Endothelial cell of umbilical vein (primary cell): ENCODE measurements at regions not wholly inside any gene's neighbourhood (a gene's known extent, or its start where the extent isn't known, plus 50 kb on each side); places are given as distances from the start of the nearest gene placed in this dataset.

Experiments used
- BruUV-seq: library from RNA; stranded (reverse); fragments of 400-500 nt; replicated peaks from 2 replicates; lab custom pipeline; 2021; lab: Mats Ljungman, UMichigan
- CTCF ChIA-PET: fragments of 300-600, 350-600 bp; sonication (Branson Sonifier 250); formaldehyde crosslinking; loops from one replicate; lab custom pipeline; 2021; ENCODE audit warnings: antibody characterized with exemption, inconsistent platforms; lab: Charles Lee
- POLR2A ChIA-PET: fragments of 300-600, 350-600 bp; sonication (Branson Sonifier 250); formaldehyde crosslinking; loops from one replicate; lab custom pipeline; 2021; ENCODE audit warnings: antibody characterized with exemption, inconsistent platforms; lab: Charles Lee
- DNase-seq: peaks from one replicate; pipeline ENCODE4 v3.0.0-alpha.2; 2011; ENCODE audit warnings: low read depth, low spot score
- FAIRE-seq: peaks from 2 replicates; lab custom pipeline; 2011; peaks lifted over from hg19 to GRCh38; lab: Jason Lieb, UNC
- H2AFZ ChIP-seq: 2 replicates; pipeline ENCODE4 v1.6.0; 2012; ENCODE audit warnings: low read depth, low read length, control low read depth, inconsistent platforms
- H3K27ac ChIP-seq: 2 replicates; pipeline ENCODE4 v1.5.1; 2011; ENCODE audit warnings: low read depth, mild to moderate bottlenecking, control low read depth, low read length, moderate library complexity; ENCODE audit not compliant: insufficient read depth
- H3K27me3 ChIP-seq, 2 experiments: 2 replicates each; pipeline versions ENCODE4 v1.6.0 to v1.6.1; 2011; ENCODE audit warnings: low read length in 2 of 2, mixed read lengths in 1 of 2; ENCODE audit not compliant: control insufficient read depth in 2 of 2, insufficient read depth in 2 of 2
- H3K36me3 ChIP-seq, 2 experiments: 2 replicates in 1 of 2; 3 replicates in 1 of 2; pipeline ENCODE4 v1.5.1; 2011; ENCODE audit warnings: low read length in 2 of 2, mild to moderate bottlenecking in 1 of 2, moderate library complexity in 1 of 2; ENCODE audit not compliant: control insufficient read depth in 2 of 2, insufficient read depth in 2 of 2; ENCODE audit errors: extremely low read depth in 1 of 2
- H3K4me1 ChIP-seq: 3 replicates; pipeline ENCODE4 v1.5.1; 2011; ENCODE audit warnings: mild to moderate bottlenecking, low read length; ENCODE audit not compliant: control insufficient read depth, insufficient read depth; ENCODE audit errors: extremely low read depth
- H3K4me2 ChIP-seq: 2 replicates; pipeline ENCODE4 v1.6.1; 2011; ENCODE audit warnings: low read length, control low read depth, mixed read lengths; ENCODE audit not compliant: insufficient read depth
- H3K4me3 ChIP-seq, 3 experiments: fragments of 200-600 bp in 1 of 3; sonication (generic), shearing (Covaris generic) in 1 of 3; replicated peaks in 1 of 3; 2 replicates each; pipeline ENCODE4 v1.5.1; 2011 to 2016; ENCODE audit warnings: control low read depth in 3 of 3, low read length in 3 of 3, mild to moderate bottlenecking in 2 of 3, inconsistent platforms in 1 of 3, low read depth in 1 of 3, moderate library complexity in 1 of 3; ENCODE audit not compliant: insufficient read depth in 1 of 3
- H3K79me2 ChIP-seq: 2 replicates; pipeline ENCODE4 v1.6.0; 2012; ENCODE audit warnings: low read length, inconsistent platforms; ENCODE audit not compliant: control insufficient read depth, insufficient read depth
- H3K9ac ChIP-seq: replicated peaks from 2 replicates; pipeline ENCODE3; 2011; ENCODE audit warnings: low read length, control low read depth; ENCODE audit not compliant: insufficient read depth; ENCODE audit errors: extremely low read depth
- H3K9me1 ChIP-seq: replicated peaks from 3 replicates; pipeline ENCODE4 v1.6.0; 2011; ENCODE audit warnings: mild to moderate bottlenecking, low read length; ENCODE audit not compliant: control insufficient read depth, insufficient read depth; ENCODE audit errors: extremely low read depth
- H3K9me3 ChIP-seq: replicated peaks from 2 replicates; pipeline ENCODE4 v1.5.1; 2012; ENCODE audit warnings: low read length, inconsistent platforms; ENCODE audit not compliant: control insufficient read depth, insufficient read depth
- H4K20me1 ChIP-seq: replicated peaks from 2 replicates; pipeline ENCODE3; 2011; ENCODE audit warnings: mild to moderate bottlenecking, low read length; ENCODE audit not compliant: control insufficient read depth, insufficient read depth; ENCODE audit errors: extremely low read depth
- EZH2 ChIP-seq: IDR thresholded peaks from 2 replicates; pipeline ENCODE4 v1.6.1; 2012; ENCODE audit warnings: borderline replicate concordance, low read depth, mild to moderate bottlenecking, moderate library complexity, low read length, inconsistent platforms; ENCODE audit not compliant: severe bottlenecking
- FOS ChIP-seq: IDR thresholded peaks from 2 replicates; pipeline ENCODE4 v1.6.1; 2011; ENCODE audit warnings: mild to moderate bottlenecking, low read length, moderate library complexity, borderline replicate concordance; ENCODE audit not compliant: insufficient read depth
- GATA2 ChIP-seq: IDR thresholded peaks from 2 replicates; pipeline ENCODE4 v1.7.0; 2011; ENCODE audit warnings: low read depth, mild to moderate bottlenecking, moderate library complexity, mixed read lengths, low read length; ENCODE audit not compliant: insufficient read length, insufficient read depth
- JUN ChIP-seq: IDR thresholded peaks from 2 replicates; pipeline ENCODE4 v1.6.1; 2011; ENCODE audit warnings: borderline replicate concordance, low read depth; ENCODE audit not compliant: insufficient read length, insufficient read depth
- MAX ChIP-seq: IDR thresholded peaks from 2 replicates; pipeline ENCODE4 v1.6.1; 2011; ENCODE audit not compliant: insufficient read depth, insufficient read length
- MYC ChIP-seq: IDR thresholded peaks from one replicate; pipeline ENCODE4 v1.6.1; 2011; ENCODE audit warnings: mild to moderate bottlenecking, low read depth, low read length
- POLR2A ChIP-seq: IDR thresholded peaks from 2 replicates; pipeline ENCODE4 v1.6.1; 2012; ENCODE audit warnings: low read depth, mild to moderate bottlenecking, control low read depth, low read length
- POLR2AphosphoS5 ChIP-seq: IDR thresholded peaks from 2 replicates; pipeline ENCODE4 v1.6.1; 2012; ENCODE audit warnings: low read depth, mild to moderate bottlenecking, control low read depth, low read length, moderate library complexity; ENCODE audit not compliant: insufficient read depth
- dilution Hi-C: fragments of 300-500 bp; cut with MboI; formaldehyde crosslinking; loops from one replicate; pipeline ENCODE4 v1.15.0; 2019; ENCODE audit warnings: low sequenced_read_pairs; ENCODE audit not compliant: extremely low pct_ligation_motif_present
- intact Hi-C: fragments of 100-400 bp; cut with micrococcal nuclease; formaldehyde crosslinking; loops from one replicate; pipeline ENCODE4 v1.10.0; 2022
- TF ChIP-seq, protein P1 (sequence below), 2 donors: IDR thresholded peaks; 1 replicate in 1 of 2; 2 replicates in 1 of 2; pipeline ENCODE4 v1.5.1; 2011; ENCODE audit warnings: low read length in 2 of 2, mild to moderate bottlenecking in 2 of 2, moderate library complexity in 2 of 2, control low read depth in 1 of 2, inconsistent platforms in 1 of 2, low read depth in 1 of 2; ENCODE audit not compliant: insufficient read depth in 1 of 2; ENCODE audit errors: extremely low read depth in 1 of 2

GRCh38 chr18:44323125-44323524 lies 357.6 kb upstream of the SETBP1 start:
- Histone ChIP-seq H3K9me3 (no peaks in the 10 kb centered on the region), H3K4me1 (no peaks in the 10 kb centered on the region), H3K79me2 (no peaks in the 10 kb centered on the region), H2AFZ (no peak overlapping the region), H3K9me1 (no peaks in the 10 kb centered on the region), H3K27ac (no peak overlapping the region), H4K20me1 (no peaks in the 10 kb centered on the region), H3K9ac (no peak overlapping the region), H3K27me3 (no peaks in the 10 kb centered on the region), H3K4me3 (no peak overlapping the region), H3K36me3 (no peaks in the 10 kb centered on the region), H3K4me2 (no peak overlapping the region)
- CTCF ChIA-PET, result interaction anchor here (1.4 to 1.9 kb wide), 3 partner anchors 192 to 704 kb away, joined by 3 to 4 read pairs (median 4); no protein-coding TSS in a partner anchor
- intact Hi-C loops, result loop anchor here (10.0 kb wide), 1 partner anchor 892 kb away; no protein-coding TSS in a partner anchor
- dilution Hi-C loops, result no loop called here
- BruUV-seq, result no TSS peak
- FAIRE-seq (no peak), DNase-seq (no peak)
- TF ChIP-seq GATA2, result no peak
- TF ChIP-seq FOS, result no peak
- POLR2A ChIA-PET, result no interaction called here

DNA sequence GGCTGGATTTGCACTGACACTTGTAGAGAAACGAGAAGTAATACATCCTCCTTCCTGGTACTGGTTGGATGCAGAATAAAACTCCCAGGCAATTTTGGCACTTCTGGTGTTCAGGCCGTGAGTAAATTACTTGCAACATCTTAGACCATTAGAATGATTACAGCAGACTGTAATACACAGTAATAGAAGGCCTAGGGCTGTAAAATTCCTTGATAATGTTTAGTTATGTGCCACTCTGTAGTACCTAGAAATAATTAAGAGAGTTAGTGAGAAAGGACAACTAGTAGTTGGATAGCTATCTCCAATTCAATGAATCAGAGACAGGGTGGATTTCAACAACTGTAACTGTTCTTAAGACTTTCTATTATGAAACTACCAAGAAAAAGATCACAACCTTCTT lies 356.3 kb upstream of the SETBP1 start:
- ChIA-PET CTCF (interaction anchor here (0.8 to 1.5 kb wide), 3 partner anchors 193 to 705 kb away, joined by 3 to 4 read pairs (median 3); no protein-coding TSS in a partner anchor), POLR2A (no interaction called here)
- no peak overlapping the region for H3K27ac ChIP-seq
- TF ChIP-seq FOS, result no peak
- no peak for TF ChIP-seq EZH2
- TF ChIP-seq, protein P1, sequence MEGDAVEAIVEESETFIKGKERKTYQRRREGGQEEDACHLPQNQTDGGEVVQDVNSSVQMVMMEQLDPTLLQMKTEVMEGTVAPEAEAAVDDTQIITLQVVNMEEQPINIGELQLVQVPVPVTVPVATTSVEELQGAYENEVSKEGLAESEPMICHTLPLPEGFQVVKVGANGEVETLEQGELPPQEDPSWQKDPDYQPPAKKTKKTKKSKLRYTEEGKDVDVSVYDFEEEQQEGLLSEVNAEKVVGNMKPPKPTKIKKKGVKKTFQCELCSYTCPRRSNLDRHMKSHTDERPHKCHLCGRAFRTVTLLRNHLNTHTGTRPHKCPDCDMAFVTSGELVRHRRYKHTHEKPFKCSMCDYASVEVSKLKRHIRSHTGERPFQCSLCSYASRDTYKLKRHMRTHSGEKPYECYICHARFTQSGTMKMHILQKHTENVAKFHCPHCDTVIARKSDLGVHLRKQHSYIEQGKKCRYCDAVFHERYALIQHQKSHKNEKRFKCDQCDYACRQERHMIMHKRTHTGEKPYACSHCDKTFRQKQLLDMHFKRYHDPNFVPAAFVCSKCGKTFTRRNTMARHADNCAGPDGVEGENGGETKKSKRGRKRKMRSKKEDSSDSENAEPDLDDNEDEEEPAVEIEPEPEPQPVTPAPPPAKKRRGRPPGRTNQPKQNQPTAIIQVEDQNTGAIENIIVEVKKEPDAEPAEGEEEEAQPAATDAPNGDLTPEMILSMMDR (IDR thresholded peaks at IDR 0.05; ENCODE audit: extremely low read depth in 1 of 2, insufficient read depth in 1 of 2, low read depth in 1 of 2, low read length in 2 of 2), result no peak
- TF ChIP-seq GATA2, result no peak
- no peak for TF ChIP-seq JUN
- no peak for TF ChIP-seq MYC
- TF ChIP-seq POLR2A, result no peak
- TF ChIP-seq POLR2AphosphoS5, result no peak
- TF ChIP-seq MAX, result no peak
- H3K36me3 ChIP-seq, result no peaks in the 10 kb centered on the region
- no peak for FAIRE-seq
- H3K9me3 ChIP-seq, result no peaks in the 10 kb centered on the region
- H3K79me2 ChIP-seq, result no peaks in the 10 kb centered on the region
- H3K4me3 ChIP-seq, result no peak overlapping the region
- dilution Hi-C loops (no loop called here), intact Hi-C loops (loop anchor here (10.0 kb wide), 1 partner anchor 890 kb away; no protein-coding TSS in a partner anchor)
- H3K9ac ChIP-seq, result no peak overlapping the region
- no peaks in the 10 kb centered on the region for H4K20me1 ChIP-seq
- H3K4me1 ChIP-seq, result no peaks in the 10 kb centered on the region
- H3K4me2 ChIP-seq, result no peak overlapping the region
- H3K9me1 ChIP-seq, result no peaks in the 10 kb centered on the region
- no TSS peak for BruUV-seq
- H2AFZ ChIP-seq, result no peak overlapping the region
- H3K27me3 ChIP-seq, result no peaks in the 10 kb centered on the region
- no peak for DNase-seq
